Skin of body (tissue), 2 donors: ENCODE measurements at regions not wholly inside any gene's neighbourhood (a gene's known extent, or its start where the extent isn't known, plus 50 kb on each side); places are given as distances from the start of the nearest gene placed in this dataset. TPM values are rescaled to one million over a fixed set of nuclear protein-coding genes. Genes with fewer than 3 reads are reported as not detected.

Experiments
- DNase-seq: peaks from one replicate; lab custom pipeline; 2025; lab: John Stamatoyannopoulos, UW
- small RNA-seq: library from RNA; depleted of rRNA; stranded (forward); fragments of <200 nt; gene quantifications from one replicate; pipeline ENCODE3, GENCODE V24; 2014; ENCODE audit warnings: low replicate concordance

DNA sequence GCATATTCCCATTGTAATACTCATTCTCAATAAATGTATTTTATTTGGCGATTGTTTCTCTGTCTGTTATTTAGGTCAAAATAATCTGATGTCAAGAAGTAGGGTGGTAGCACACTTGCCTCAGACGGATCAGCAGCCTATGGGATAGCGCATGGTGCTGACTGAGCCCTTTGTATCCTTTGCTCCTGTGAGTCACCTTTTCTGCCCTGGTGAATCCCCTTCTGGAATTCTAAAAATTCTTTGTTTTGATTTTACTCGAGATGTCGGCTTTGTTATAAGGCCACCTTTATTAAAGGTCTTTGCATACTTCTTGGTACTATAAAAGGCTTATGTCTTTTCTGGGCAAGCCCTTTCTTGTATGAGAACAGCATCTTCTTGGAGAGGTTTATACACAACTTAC is 1187.8 kb downstream of the CDH9 start:
- no peak for DNase-seq

DNA sequence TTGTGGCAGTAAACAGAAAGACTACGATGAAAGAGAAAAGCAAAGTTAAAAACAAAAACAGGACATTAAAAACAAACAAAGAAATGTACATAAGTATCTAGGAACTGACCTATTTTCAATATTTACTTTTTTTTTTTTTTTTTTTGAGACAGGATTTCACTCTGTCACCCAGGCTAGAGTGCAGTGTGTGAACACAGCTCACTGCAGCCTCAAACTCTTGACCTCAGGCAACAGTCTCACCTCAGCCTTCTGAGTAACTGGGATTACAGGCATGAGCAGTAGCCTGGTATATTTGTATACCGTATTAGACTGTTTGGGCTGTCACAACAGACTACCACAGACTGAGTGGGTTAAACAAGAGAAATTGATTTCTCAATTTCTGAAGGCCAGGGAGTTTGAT is 1189.1 kb downstream of the CDH9 start:
- DNase-seq: no peak

DNA sequence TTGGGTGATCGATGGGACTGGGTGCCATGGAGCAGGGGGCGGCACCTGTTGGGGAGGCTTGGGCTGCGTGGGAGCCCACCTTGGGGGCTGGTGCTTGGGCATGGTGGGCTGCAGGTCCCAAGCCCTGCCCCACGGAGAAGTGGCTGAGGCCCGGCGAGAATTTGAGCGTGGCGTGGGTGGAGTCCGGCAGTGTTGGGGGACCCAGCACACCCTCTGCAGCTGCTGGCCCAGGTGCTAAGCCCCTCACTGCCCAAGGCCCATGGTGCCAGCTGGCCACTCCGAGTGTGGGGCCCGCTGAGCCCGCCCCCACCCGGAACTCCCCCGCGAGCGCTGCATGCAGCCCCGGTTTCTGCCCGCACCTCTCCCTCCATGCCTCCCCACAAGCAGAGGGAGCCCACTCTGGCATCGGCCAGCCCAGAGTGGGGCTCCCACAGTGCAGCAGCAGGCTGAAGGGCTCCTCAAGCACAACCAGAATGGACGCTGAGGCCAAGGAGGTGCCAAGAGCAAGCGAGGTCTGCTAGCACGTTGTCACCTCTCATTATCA is 1178.6 kb upstream of the CDH10 start:
- DNase-seq: no peak

Small RNA genes in the stretch of these regions (small RNA-seq; reads per million reads assigned to genes)
- gene AC113347.2 (not detected), gene AC113347.3 (not detected), gene RNU4-43P (not detected)
